ENCODE measurements at regions not wholly inside any gene's neighbourhood (a gene's known extent, or its start where the extent isn't known, plus 50 kb on each side); places are given as distances from the start of the nearest gene placed in this dataset.

DNA sequence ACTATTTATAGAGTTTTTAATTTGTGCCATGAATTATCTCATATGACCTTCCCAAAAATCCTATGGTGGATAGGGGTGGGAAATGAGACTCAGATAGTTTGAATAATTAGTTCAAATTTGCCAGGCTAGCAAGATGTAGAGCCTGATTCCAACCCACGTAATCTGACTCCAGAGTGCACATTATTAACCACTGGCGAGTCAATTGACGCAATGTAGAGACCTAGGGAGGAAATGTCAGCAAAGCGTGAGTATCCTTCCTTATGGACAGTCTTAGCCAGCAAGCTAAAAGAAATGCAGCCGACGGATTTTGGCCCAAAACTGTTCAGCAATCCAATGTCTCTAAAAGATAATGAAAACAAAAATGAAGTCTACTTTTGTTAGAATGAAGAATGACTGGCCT, 193.3 kb upstream of the KRR1 start:
- no peak for TF ChIP-seq CTCF (IDR thresholded peaks at IDR 0.05)
- intact Hi-C loops (cut with DNase I): no loop called here
- Histone ChIP-seq H3K4me3 (no peak overlapping the region), H3K36me3 (no peaks in the 10 kb centered on the region), H3K9me3 (no peaks in the 10 kb centered on the region), H3K9ac (ENCODE audit: low read depth in 2 of 2, low read length in 2 of 2) (no peak overlapping the region), H3K27ac (no peak overlapping the region), H3K27me3 (no peaks in the 10 kb centered on the region), H3K4me1 (no peaks in the 10 kb centered on the region)
- no peak for DNase-seq

DNA sequence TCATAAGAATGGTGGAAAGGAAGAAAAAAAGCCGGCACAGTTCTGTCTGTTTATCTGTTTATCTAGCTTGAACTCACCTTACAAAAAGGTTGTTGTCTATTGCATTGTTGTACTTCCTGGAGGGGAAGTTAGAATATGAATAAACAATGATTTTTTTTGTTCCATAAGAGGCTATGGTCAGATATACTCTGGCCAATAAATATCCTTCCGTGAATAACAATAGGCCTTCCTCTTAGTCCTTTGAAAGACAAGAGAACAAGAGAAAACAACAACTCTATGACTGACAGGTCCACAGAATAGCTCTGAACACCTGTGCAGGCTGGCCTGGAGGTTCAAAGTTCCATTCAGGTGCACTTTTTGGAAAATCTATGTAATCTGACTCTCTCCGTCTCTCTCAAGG, 192.8 kb upstream of the KRR1 start:
- H3K36me3 ChIP-seq: no peaks in the 10 kb centered on the region
- H3K4me3 ChIP-seq: no peak overlapping the region
- intact Hi-C loops (cut with DNase I): no loop called here
- no peak for DNase-seq
- no peaks in the 10 kb centered on the region for H3K9me3 ChIP-seq
- no peaks in the 10 kb centered on the region for H3K4me1 ChIP-seq
- H3K27me3 ChIP-seq: no peaks in the 10 kb centered on the region
- H3K27ac ChIP-seq: no peak overlapping the region
- no peak for TF ChIP-seq CTCF (IDR thresholded peaks at IDR 0.05)
- no peak overlapping the region for H3K9ac ChIP-seq (ENCODE audit: low read depth in 2 of 2, low read length in 2 of 2)

- H3K4me1 ChIP-seq: no peaks in the 10 kb centered on the region
- intact Hi-C loops (cut with DNase I): no loop called here
- no peak overlapping the region for H3K4me3 ChIP-seq
- H3K27me3 ChIP-seq: no peaks in the 10 kb centered on the region
- H3K27ac ChIP-seq: no peak overlapping the region
- H3K9me3 ChIP-seq: no peaks in the 10 kb centered on the region
- no peak overlapping the region for H3K9ac ChIP-seq (ENCODE audit: low read depth in 2 of 2, low read length in 2 of 2)
- TF ChIP-seq CTCF (IDR thresholded peaks at IDR 0.05): no peak
- DNase-seq: no peak
- H3K36me3 ChIP-seq: no peaks in the 10 kb centered on the region
Measured at GRCh38 chr12:75703131-75703530, 191.7 kb upstream of the KRR1 start.

DNA sequence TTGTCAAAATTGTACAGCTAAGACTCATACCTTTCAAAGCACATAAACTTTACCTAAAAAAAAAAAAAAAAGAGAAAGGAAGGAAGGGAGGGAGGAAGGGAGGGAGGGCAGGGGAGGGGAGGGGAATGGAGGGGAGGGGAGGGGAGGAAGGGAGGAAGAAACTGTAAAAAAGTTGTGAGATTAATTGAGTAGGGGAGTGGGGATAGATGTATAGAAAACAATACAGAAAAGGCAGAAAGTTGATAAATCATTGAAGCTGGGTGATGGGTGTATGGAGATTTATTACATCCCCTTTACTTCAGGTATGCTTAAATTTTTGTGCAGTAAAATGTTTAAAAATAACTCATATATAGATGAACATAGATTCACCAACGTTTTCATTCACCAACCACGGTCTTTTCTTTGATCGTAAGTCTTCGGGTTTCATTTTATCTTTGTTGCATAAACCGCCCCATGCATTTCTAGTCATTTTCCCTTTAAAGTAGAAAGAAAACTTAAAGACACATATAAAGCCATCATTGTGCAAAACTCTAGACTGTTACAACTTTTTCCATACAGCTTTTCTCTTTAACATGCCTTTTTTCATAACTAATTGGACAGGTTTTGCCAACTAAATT, 191.2 kb upstream of the KRR1 start:
- Histone ChIP-seq H3K4me3 (no peak overlapping the region), H3K36me3 (no peaks in the 10 kb centered on the region), H3K9ac (ENCODE audit: low read depth in 2 of 2, low read length in 2 of 2) (no peak overlapping the region), H3K9me3 (no peaks in the 10 kb centered on the region), H3K4me1 (no peaks in the 10 kb centered on the region), H3K27ac (no peak overlapping the region), H3K27me3 (no peaks in the 10 kb centered on the region)
- DNase-seq: no peak
- intact Hi-C loops (cut with DNase I): no loop called here
- TF ChIP-seq CTCF (IDR thresholded peaks at IDR 0.05): no peak

GRCh38 chr12:75701859-75702258, 190.4 kb upstream of the KRR1 start:
- no peak for TF ChIP-seq CTCF (IDR thresholded peaks at IDR 0.05)
- H3K36me3 ChIP-seq: no peaks in the 10 kb centered on the region
- H3K4me1 ChIP-seq: no peaks in the 10 kb centered on the region
- no peaks in the 10 kb centered on the region for H3K27me3 ChIP-seq
- intact Hi-C loops (cut with DNase I): no loop called here
- no peak overlapping the region for H3K27ac ChIP-seq
- H3K9ac ChIP-seq (ENCODE audit: low read depth in 2 of 2, low read length in 2 of 2): no peak overlapping the region
- H3K9me3 ChIP-seq: no peaks in the 10 kb centered on the region
- DNase-seq: no peak
- H3K4me3 ChIP-seq: no peak overlapping the region

Measured in colonic mucosa (tissue), 4 donors.